GM21576 (cell line): ENCODE measurements at regions not wholly inside any gene's neighbourhood (a gene's known extent, or its start where the extent isn't known, plus 50 kb on each side); places are given as distances from the start of the nearest gene placed in this dataset.

Experiments used
- ATAC-seq: cut with Tn5 transposase; IDR thresholded peaks from one replicate; pipeline ENCODE4 v1.9.1; 2021; ENCODE audit warnings: mild to moderate bottlenecking, moderate library complexity; ENCODE audit not compliant: unreplicated experiment

DNA sequence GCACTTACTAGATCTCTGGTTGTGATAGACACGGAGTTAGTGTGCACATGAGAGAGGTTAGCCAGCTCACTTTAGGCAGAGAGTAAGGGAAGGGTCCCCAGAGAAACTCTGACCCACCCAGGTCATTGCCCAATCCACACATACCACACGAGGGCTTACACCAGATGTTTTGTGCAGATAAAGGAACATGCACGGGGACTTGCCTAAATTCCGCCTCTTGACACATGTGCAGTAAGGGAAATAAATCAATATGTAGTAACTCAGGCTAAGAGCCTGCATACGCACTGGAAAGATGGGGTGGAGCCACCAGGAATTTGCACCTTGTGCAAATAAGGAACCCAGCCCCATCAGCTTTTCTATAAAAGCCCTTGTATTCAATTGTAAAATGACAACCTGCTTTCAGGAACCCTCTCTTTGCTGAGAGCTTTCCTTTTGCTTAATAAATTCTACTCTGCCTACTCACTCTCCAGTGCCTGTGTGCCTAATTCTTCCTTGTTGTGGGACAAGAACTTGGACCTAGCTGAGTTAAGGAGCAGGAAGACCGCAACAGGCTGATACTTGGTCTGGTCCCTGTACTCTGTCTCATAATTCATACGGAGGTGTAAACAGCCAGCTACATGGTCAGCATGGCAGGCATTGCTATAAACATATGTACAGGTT, 120.2 kb downstream of the EMP1 start:
- no peak for ATAC-seq

DNA sequence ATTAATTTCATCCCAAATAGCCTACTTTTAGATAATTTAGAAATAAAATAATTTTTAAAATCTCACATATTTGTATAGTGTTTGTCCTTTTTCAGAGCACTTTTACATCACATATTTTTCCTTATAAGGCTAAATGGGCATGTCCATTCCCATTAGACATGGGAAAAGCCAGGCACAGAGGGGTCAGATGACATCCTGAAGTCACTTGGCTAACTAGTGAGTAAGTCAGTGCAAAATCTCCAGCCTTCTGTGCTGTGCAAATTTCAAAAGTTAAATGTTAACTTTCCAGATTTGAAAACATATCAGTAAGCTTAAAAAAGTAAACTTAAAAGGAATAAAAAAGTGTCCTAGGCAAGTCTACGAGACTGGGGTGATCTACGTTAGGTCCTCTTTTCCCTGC, 117.4 kb downstream of the EMP1 start:
- ATAC-seq, result no peak

DNA sequence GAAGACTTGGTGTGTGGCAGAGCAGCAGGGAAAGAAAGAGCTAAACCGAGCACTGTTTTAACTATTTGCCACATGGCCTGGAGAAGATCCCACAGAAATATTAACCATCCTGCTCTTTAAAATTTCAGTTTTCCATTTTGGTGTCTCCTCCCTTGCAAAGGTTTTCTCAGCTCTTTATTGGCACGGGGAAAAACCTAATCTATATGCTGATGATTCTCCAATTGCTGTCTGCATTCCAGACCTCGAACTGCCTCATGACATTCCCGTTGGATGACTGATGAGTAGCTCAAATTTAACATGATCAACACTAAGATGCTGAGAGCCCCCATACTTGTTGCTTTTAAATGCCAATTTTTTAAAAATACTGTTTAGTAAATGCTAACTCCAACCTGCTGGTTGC, 115.0 kb downstream of the EMP1 start:
- no peak for ATAC-seq

DNA sequence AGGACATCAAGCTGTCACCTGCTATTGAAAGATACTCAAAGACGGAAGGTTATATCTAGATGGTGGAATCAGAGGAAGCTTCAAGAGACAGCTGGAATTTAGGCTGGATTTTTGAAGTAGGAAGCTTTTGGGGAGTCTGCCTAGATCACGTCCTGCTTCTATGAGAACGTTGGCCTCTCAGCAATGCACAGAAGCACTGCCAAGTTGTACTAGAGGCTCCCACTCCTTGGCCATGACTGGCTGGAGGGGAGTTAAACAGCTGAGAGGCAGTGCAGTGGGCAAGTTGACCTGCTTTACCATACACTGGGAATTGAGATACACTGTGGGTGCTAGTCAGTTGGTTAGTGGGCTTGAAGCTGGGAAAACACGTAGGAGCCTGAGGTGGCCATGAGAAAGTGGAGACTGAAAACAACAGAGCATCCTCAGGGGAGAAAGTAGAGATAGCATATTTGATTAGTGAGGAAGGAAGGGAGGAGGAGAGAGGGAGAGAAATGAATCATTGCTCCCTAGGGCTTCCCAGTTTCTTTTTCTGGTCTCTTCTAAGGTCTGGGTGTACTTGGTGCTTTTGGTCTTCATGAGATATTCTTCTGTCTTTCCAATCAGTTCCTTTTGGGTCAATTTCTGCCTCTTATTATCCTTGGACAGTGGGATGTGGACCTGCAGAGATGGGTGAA, 110.8 kb downstream of the EMP1 start:
- ATAC-seq, result no peak

DNA sequence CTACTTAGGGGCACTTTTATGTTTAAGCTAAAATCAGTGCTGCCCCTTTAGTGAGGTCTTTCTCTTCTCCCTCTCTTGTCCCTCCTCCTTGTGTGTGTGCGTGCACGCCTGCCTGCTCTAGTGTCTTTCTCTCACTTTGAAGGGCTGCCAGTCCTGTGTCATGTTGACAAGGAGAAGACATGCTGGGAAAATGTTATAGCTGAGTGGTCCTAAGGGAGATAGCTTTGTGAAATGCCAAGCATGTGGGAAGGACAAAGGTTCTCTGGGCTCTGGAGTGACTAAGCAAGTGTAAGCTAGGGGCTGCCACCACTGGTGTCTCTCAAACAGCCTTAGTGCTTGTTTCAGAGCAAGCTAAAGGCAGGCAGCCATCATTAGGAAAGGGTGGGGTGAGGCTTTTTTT, 108.4 kb downstream of the EMP1 start:
- ATAC-seq, result no peak

DNA sequence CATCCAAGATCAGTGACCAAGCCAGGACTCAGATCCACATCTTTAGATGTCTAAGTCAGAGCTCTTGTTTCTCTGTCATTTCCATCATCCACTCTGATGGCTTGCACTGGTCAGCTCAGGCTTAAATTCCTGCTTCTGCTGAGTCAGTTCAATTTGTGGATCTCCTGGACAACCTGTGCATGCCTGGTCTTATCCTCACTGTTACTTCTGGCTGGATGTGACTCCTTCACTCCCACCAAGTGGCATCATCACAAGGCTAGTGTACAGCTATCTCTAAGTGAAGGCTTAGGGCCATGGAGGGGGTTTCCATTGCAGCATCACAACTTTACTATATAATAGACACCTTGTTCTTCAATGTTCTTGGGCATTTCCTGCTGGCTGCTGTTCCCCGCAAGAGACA, 102.9 kb downstream of the EMP1 start:
- no peak for ATAC-seq

DNA sequence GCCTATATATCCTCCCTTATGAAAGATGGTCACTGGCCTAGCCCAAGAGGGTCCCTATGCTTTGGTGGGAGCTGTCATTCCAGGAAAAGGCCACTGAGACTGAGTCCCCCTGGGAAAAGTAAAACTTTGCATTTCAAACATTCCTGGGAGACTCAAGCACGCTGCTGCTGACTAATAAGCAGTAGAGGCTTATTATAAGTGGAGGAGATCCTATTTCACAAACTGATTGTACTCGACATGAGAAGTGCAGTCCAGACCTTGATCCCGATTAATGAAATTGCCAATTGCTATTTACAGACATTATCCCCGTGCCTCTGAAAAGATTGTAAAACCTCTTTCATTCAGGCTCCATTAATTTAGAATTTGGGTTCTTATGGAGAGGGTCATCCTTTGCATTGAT, 96.6 kb downstream of the EMP1 start:
- no peak for ATAC-seq

DNA sequence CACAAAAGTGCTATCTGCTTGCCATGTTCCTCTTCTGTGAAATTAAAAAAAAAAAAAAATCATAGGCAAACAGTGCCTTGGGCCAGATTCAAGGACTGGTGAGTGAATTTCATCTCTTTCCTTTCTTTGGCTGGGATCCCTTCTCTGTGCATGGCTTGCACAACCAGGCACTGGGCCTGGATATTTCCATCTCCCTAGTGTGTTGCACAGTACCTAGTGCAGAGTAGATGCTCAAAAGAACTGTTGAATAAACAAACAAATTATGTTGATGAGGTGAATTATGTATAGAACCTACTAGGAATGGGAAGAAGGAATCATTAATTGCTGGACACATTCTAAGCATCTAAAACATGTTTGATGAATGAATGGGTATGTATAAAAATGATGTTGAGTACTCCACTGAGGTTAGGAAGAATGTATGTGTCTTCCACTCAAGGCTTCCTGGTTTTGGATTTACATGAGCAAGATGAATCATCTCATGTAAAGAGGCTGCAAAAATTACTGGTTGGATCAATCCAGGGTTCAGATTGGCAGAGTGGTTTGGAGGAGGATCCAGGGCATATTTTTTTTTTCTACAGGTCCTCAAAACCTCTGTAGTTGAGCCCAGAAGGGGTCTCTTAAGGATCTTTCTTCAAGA, 93.2 kb downstream of the EMP1 start:
- ATAC-seq, result no peak

DNA sequence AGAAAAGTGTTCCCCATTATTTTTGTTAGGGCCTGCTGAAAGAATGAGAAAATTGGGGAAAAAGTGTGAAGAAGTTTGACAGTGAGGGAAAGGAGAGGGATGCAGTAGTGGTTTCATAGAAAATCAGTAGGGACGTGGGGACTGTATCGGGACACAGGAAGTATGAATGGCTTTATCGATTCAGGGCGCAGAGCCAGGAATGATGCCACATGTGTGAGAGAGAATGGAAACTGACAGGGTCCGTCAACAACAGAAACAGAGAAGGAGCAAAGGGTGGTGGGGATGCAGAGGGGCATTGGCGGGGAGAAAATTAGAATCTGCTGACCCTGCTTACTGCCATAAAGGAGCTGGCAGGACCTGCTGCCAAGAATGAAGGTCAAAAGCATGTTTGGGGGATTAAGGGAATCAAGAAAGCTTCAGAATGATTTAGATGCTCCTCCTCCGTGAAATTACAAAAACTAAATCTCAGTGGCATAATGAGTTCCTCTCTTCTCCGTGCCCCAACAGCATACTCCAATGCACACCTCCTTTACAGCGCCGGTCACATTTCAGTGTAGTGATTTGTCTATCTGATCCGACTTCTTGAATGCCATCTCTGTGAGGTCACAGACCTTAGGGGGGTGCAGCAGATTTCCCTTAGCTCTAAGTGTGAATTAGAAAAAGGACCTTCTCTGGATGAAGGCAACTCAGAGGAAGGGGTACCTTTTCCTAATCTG, 92.6 kb downstream of the EMP1 start:
- ATAC-seq, result no peak

DNA sequence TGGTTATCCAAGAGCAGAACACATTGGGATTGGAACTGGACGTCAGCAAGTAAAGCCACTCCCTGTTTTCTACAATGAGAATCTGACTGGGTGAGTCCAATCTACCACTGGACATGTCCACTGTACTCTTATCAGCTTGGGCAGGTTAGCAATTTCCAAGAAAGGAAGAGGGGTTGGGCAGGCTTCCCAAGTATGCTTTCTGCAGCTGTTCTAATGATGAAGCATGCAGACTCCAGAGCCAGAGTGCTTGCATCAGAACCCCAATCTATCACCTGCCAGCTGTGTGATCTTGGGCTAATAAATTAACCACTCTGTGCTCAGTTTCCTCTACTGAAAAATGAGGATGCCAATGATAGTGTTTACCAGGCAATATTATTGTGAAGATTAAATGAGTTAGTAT, 92.0 kb downstream of the EMP1 start:
- ATAC-seq, result no peak

DNA sequence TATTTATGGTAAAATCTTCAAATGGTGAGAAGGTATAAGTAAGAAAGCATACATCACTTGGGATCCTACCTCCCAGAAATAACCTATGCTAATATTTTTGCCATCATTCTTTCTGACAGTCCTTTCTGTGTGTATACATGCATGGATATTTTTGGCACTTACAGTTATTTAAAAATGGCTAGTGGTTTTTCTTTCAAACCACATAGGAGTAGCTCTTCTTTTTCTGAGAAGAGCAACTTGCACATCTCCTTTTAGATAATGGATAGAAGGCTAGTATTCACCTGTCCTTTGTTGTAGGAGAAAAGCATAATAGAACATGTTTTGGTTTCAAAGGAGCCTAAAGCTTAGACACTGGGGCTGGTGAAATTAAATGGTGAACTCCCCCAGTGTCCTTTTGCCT, 87.3 kb downstream of the EMP1 start:
- ATAC-seq, result no peak

DNA sequence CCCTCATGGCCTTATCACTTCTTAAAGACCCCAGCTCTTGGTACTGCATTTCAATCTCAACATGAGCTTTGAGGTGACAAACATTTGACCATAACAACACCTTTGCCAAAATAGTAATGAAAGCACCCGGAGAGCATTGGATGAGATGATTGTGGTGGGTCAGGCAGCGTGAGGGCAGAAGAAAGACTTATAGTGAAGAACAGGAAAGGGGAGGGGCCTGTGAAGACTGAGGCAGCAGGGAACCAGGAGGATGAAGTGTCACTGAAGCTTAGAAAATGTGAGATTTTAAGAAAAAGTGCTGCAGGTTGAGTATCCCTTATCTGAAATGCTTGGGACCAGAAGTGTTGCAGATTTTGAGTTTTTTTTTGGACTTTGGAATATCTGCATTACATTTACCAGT, 86.3 kb downstream of the EMP1 start:
- no peak for ATAC-seq

DNA sequence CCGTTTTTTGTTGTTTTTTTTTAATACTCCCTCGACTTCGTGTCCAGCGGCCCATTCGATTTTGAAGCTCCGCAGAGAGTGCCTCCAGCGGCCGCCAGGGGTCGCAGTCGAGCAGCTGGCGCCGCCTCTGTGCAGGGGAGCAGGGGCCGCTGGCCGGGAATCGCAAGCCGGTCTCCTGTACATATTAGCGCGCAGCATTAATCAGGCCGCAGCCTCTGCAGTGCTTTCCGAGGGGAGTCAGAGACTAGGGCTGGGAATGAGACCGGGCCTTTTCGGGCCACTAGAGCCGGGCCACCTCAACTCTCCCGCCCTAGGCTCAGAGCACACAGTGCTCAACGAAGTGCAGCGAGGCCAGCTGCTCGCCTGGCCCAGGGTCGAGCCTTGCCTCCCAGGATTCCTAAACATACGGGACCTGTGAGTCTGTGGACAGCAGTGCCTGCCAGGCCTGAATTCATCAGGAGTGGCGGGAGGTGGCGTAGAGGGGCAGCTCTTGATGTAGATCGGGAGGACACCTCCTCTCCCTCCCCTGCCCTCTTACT, 81.8 kb downstream of the EMP1 start:
- no peak for ATAC-seq

DNA sequence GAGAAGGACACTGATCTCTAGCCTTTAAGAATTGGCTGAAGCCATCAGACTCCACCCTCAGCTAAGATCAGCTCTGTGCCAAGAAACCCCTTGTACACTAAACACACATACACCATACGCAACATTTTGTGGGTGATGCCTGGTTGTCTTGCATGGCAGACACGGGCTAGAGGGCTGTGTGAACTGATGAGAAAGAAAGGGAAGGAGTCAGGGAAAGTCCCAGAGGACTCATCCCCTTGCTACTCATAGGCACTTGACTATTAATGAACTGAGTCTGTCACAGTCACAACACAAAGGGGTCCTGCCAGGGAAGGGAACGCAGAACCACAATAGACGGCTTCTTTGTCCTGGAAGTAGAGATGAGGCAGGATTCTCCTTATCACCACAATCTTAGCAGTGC, 80.8 kb downstream of the EMP1 start:
- no peak for ATAC-seq

DNA sequence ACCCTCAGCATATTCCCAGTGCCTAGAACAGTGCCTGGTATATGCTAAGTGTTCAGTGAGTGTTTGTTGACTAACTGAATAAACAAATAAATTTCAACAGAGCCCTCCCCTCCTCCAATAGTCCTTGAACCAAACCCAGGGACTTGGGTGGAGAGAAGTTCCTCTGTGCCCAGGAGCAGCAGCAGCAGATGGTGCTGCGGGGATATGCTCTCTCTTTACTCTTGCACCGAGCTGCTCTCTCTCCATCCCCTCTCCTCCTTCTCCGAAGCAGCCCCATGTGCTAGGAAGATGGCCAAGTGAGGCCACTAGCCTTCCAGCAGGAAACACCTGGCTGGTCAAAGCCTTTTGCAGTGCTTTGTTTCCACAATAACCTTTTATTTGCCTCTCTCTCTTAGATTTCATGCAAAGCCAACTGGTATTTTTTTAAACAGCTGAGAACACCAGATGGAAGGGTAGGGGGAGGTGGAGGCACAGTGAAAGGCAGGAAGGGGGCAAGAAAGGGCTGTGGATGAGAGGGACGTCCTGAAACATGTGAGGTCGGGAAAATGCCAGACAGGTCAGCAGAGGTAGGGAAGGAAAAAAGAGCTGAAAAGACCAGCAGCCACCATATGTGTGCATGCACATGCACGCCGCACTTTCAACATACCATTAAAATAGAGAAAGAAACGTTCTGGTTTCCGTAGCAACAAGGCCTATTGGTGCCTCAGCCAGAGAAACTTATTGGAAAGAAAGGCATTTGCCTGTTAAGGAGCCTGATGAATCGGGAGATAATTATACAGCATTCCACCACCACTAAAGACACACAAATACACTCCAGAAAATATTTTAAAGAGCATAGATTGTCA, 78.9 kb downstream of the EMP1 start:
- ATAC-seq, result no peak

DNA sequence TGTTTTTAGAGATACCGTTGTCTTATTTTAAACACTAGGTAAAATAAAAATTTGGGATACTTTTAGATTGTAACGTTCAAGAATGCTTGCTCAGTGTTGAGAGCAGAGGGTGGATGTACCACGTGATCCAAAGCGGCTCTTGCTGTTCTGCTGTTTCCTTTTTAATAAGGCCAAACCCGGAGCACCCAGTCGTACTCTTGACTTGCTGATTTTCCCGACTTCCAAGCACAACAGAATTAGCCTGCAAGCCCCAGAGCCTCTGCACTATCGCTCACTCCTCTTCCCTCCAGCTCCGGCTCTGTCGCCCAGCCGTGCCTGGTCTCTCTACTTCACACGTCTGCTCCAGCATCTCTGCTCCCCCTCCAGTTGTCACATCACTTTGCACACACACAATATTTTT, 77.3 kb downstream of the EMP1 start:
- no peak for ATAC-seq

DNA sequence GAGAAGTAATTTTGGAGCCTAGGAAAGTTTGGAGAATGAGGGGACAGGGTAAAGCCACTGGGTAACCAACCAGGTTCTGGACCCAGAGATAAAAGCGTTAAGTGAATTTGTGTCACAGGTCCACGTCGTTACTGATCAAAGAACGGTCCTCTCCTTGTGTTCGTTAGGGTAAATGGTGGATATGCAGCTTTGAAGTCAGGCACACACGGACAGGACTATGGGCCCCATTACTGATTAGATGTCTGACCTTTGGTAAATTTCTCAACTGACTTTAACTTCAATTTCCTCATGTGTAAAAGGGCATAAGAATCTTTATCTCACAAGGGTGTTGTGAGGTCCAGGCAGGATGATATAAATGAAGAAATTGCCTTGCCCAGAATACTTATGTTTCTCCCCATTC, 76.6 kb downstream of the EMP1 start:
- no peak for ATAC-seq

DNA sequence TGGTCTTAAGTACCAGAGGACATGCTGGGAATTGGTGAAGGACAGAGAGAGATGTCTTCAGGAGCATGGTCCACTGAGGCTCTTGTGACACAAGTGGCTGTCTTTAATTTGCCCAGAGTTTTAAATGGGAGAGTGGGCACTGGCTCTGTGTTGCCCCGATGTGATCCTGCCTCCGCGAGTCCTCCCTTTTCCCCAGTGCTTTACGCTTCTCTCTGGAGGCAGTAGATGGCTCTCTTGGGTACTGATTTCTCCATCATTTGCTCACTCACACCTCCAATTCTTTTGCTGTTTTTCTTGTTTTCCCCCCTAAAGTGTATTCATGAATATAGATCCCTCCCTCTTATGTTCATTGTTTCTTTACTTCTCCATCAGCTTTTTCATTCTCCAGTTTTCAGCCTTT, 74.3 kb downstream of the EMP1 start:
- no peak for ATAC-seq
